Omental fat pad (tissue), 3 donors: ENCODE measurements at regions not wholly inside any gene's neighbourhood (a gene's known extent, or its start where the extent isn't known, plus 50 kb on each side); places are given as distances from the start of the nearest gene placed in this dataset.

ENCODE experiments used
- ATAC-seq: fragments of 150-250 bp; one replicate; pipeline ENCODE4 v1.9.1; 2016; ENCODE audit warnings: mild to moderate bottlenecking, moderate library complexity; ENCODE audit not compliant: low FRiP score
- DNase-seq: peaks from one replicate; pipeline ENCODE4 v3.0.0-alpha.2; 2019; ENCODE audit warnings: low spot score
- CTCF ChIP-seq, 3 donors: fragments of 450-650 bp; IDR thresholded peaks; one replicate each; pipeline ENCODE4 v1.5.1; 2016 to 2017; ENCODE audit warnings: antibody characterized with exemption in 3 of 3, mild to moderate bottlenecking in 3 of 3, moderate library complexity in 2 of 3

GRCh38 chr1:238119861-238120260 lies 229.1 kb upstream of the ZP4 start:
- ATAC-seq (no peak), DNase-seq (no peak)
- no peak for TF ChIP-seq CTCF (IDR thresholded peaks at IDR 0.05)

GRCh38 chr1:238119060-238119459 lies 228.3 kb upstream of the ZP4 start:
- ATAC-seq (no peak), DNase-seq (no peak)
- TF ChIP-seq CTCF (IDR thresholded peaks at IDR 0.05): no peak

- no peak for TF ChIP-seq CTCF (IDR thresholded peaks at IDR 0.05)
Measured at GRCh38 chr1:238115852-238116251, 225.1 kb upstream of the ZP4 start.

GRCh38 chr1:238112952-238113621 lies 222.4 kb upstream of the ZP4 start:
- DNase-seq (no peak), ATAC-seq (no peak)
- no peak for TF ChIP-seq CTCF (IDR thresholded peaks at IDR 0.05)

More at GRCh38 chr1:238115852-238116251, 225.1 kb upstream of the ZP4 start:
- ATAC-seq (no peak), DNase-seq (no peak)

- TF ChIP-seq CTCF (IDR thresholded peaks at IDR 0.05): no peak
- ATAC-seq (no peak), DNase-seq (no peak)
Measured at GRCh38 chr1:238111516-238111915, 220.8 kb upstream of the ZP4 start.

GRCh38 chr1:238111081-238111480 lies 220.4 kb upstream of the ZP4 start:
- no peak for ATAC-seq
- no peak for DNase-seq
- TF ChIP-seq CTCF (IDR thresholded peaks at IDR 0.05): no peak

- ATAC-seq: no peak
- DNase-seq: no peak
- no peak for TF ChIP-seq CTCF (IDR thresholded peaks at IDR 0.05)
Measured at GRCh38 chr1:238108417-238108816, 217.7 kb upstream of the ZP4 start.
